ENCODE measurements at regions not wholly inside any gene's neighbourhood (a gene's known extent, or its start where the extent isn't known, plus 50 kb on each side); places are given as distances from the start of the nearest gene placed in this dataset.

DNA sequence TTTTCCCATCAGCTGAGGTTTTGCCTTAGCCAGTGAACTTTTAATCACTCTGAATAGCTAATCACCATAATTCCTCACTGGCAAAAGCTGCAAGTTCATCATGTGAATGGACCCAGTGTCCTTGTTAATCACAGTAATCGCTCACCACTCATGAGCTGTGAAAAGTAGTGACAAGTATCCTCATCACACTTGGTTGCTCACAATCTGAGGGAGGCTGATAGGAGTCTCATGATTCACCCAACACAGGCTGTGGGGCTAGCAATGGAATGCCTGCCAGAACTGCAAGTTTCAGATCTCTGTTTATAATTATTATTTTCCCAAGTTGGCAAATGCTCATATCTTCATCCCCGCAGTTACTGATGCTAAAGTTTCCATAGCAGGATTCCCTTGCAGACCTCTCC, 467.2 kb downstream of the KIF4B start:
- no peak overlapping the region for H3K27ac Mint-ChIP-seq
- no peak overlapping the region for H3K4me3 Mint-ChIP-seq
- H3K4me1 Mint-ChIP-seq = no peaks in the 10 kb centered on the region
- no peak for ATAC-seq
- H3K9me3 Mint-ChIP-seq = no peaks in the 10 kb centered on the region
- no peaks in the 10 kb centered on the region for H3K36me3 Mint-ChIP-seq (ENCODE audit: low read depth)
- no peak for DNase-seq
- H3K27me3 Mint-ChIP-seq = no peaks in the 10 kb centered on the region

DNA sequence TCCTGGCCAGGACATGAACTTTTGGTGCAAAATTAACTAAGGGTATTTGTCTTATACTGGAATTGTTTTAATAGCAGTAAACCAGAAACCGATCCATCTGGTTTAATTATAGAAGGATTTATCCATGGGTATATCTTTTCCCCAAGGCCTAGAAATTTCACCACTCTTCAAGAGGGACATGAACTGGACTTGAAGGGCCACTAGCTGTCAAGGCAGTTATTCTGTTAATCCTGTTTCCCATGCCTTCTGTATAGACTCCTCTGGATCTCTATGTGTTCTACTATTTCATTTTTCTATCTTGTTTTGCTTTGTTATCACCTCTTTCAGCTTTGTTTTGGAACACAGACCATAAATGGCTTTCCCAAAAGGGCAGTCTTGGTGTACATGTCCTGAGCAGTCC, 467.6 kb downstream of the KIF4B start:
- no peaks in the 10 kb centered on the region for H3K36me3 Mint-ChIP-seq (ENCODE audit: low read depth)
- no peaks in the 10 kb centered on the region for H3K9me3 Mint-ChIP-seq
- H3K4me1 Mint-ChIP-seq = no peaks in the 10 kb centered on the region
- no peak overlapping the region for H3K4me3 Mint-ChIP-seq
- no peaks in the 10 kb centered on the region for H3K27me3 Mint-ChIP-seq
- no peak overlapping the region for H3K27ac Mint-ChIP-seq
- DNase-seq = no peak
- ATAC-seq = no peak

DNA sequence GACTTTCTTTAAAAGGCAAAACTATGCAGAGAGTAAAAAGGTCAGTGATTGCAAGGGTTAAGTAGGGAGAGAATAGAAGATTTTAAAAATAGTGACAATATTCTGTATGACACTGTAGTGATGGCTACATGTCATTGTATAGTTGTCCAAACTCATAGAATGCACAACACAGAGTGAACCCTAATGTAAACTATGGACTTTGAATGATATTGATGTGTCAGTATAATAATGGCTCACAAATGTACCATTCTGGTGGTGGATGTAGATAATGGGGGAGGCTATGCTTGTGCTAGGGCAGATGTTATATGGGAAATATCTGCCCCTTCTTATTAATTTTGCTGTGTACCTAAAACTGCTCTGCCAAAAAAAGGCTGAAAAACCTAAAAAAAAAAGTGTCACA, 468.9 kb downstream of the KIF4B start:
- H3K9me3 Mint-ChIP-seq = no peaks in the 10 kb centered on the region
- no peak for DNase-seq
- no peaks in the 10 kb centered on the region for H3K4me1 Mint-ChIP-seq
- ATAC-seq = no peak
- no peaks in the 10 kb centered on the region for H3K36me3 Mint-ChIP-seq (ENCODE audit: low read depth)
- H3K27ac Mint-ChIP-seq = no peak overlapping the region
- no peaks in the 10 kb centered on the region for H3K27me3 Mint-ChIP-seq
- no peak overlapping the region for H3K4me3 Mint-ChIP-seq

DNA sequence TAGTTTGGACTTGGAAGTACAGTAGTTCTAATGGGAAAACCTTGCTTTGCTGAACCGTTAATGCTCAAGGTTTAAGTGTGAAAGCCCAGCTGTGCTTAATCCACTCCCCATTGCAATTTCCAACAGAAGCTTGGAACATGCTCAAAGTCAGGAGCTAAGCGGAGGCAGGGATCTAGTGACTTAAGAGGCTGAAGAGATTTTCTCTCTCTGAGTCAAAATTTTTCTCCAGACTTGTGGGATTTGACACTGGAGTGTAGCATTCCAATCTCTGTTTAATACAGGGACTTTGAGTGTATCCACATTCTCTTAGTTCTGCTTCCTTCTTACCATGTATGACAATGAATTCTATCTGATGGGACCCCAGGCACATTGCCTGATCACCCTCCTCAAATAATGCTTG, 471.8 kb downstream of the KIF4B start:
- peaks cover 5% of the 10 kb centered on the region for H3K9me3 Mint-ChIP-seq
- H3K4me3 Mint-ChIP-seq = no peak overlapping the region
- ATAC-seq = no peak
- no peaks in the 10 kb centered on the region for H3K27me3 Mint-ChIP-seq
- H3K4me1 Mint-ChIP-seq = no peaks in the 10 kb centered on the region
- no peak for DNase-seq
- no peak overlapping the region for H3K27ac Mint-ChIP-seq
- no peaks in the 10 kb centered on the region for H3K36me3 Mint-ChIP-seq (ENCODE audit: low read depth)

DNA sequence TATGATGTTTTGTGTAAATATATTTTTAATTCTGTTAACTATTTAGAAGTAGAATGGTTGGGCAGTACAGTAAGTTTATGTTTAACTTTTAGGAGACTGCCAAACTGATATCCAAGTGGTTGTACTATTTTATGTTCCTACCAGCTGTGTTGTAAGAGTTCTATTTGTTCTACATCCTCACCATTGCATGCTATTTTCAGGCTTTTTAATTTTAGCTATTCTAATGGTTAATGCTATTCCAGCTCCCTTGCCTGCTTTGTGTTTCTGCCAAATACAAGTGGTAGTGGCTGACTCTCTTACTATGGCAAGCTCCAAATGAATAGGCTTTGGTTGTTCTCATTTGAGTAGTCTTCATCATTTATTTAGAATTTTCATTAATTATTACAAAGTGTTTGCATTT, 476.4 kb downstream of the KIF4B start:
- Mint-ChIP-seq H3K36me3 (ENCODE audit: low read depth) (no peaks in the 10 kb centered on the region), H3K27me3 (no peaks in the 10 kb centered on the region), H3K9me3 (peaks cover 5% of the 10 kb centered on the region), H3K4me3 (no peak overlapping the region), H3K4me1 (no peaks in the 10 kb centered on the region), H3K27ac (no peak overlapping the region)
- ATAC-seq (no peak), DNase-seq (no peak)

DNA sequence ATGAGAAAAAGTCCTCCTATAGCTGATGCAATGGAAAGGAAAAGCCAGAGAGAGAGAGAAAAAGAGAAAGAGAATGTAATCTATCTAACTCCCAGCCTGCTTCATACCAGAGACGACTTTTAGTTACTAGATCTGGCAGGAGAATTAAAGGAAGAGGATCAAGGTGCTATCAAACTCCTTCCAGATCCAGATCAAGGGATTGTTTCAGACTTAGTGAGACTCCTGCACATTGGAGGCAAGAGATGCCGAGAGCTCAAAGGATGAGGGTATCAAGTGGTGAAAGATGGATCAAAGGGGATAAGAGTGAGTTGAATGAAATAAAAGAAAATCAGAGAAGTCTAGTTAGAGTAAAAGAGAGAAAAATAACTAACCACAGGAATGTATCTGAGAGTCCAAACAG, 478.6 kb downstream of the KIF4B start:
- DNase-seq (no peak), ATAC-seq (no peak)
- Mint-ChIP-seq H3K27me3 (peaks cover 3% of the 10 kb centered on the region), H3K4me3 (no peak overlapping the region), H3K4me1 (no peaks in the 10 kb centered on the region), H3K27ac (no peak overlapping the region), H3K36me3 (ENCODE audit: low read depth) (no peaks in the 10 kb centered on the region), H3K9me3 (peaks cover 5% of the 10 kb centered on the region)

DNA sequence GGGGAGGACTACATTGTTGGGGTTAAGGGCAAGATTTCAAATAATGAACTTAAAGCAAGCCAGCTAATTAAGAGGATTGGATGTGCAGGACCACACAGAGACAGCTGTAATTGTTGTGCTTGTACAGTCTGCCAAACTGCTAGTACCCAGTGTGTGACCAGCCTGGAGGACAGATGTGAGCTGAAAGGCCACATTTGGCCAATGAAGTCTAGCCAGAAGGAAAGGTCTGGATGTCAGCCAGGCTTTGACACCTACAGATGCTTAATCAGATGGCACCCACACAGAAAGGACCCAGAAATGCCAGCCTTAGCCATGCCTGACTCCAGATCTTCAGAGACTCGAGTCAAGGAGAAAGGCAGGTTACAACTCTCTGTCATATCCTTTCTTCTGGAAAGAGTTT, 491.1 kb downstream of the KIF4B start:
- Mint-ChIP-seq H3K9me3 (no peaks in the 10 kb centered on the region), H3K27ac (no peak overlapping the region), H3K4me1 (no peaks in the 10 kb centered on the region), H3K36me3 (ENCODE audit: low read depth) (no peaks in the 10 kb centered on the region), H3K4me3 (no peak overlapping the region), H3K27me3 (peaks cover 2% of the 10 kb centered on the region)
- DNase-seq (no peak), ATAC-seq (no peak)

DNA sequence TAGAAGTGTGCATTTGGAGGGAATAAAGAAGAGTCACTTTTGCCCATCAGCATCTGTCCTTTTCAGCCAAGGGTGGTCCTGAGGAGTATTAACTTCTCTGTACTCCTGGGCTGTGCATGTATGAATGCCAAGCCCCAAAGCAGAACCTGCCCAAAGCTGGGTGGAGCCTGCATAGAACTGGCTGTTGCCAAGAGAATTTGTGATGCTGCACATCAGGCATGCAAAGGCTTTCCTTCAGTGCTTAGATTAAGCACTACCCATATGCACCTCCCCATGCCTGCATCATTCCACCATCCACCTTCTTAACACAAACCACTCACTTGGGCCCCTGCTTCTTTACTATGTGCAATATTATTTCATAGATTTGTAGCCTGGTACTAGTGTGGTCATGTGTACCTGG, 493.8 kb downstream of the KIF4B start:
- Mint-ChIP-seq H3K4me1 (no peaks in the 10 kb centered on the region), H3K9me3 (no peaks in the 10 kb centered on the region), H3K27me3 (no peaks in the 10 kb centered on the region), H3K4me3 (no peak overlapping the region), H3K27ac (no peak overlapping the region), H3K36me3 (ENCODE audit: low read depth) (no peaks in the 10 kb centered on the region)
- ATAC-seq (no peak), DNase-seq (no peak)

DNA sequence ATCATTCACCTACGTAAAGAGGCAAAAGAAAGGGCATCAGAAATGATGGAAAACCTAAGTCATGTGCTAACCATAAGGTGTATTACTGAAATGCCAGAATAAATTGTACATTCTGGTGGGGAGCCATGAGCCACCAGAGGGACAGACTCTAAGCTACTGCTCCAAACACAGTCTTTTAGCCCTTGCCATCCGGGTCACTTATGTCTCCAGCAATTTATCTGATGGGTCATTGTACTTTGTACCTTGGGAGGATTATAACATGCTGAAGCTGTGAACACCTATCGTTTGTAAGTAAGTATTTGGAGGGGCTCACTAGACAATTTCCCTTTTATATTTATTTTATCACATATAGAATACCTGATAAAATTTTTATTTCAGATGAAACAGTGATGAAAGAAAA, 495.1 kb downstream of the KIF4B start:
- H3K4me1 Mint-ChIP-seq = no peaks in the 10 kb centered on the region
- no peak overlapping the region for H3K4me3 Mint-ChIP-seq
- no peak overlapping the region for H3K27ac Mint-ChIP-seq
- no peaks in the 10 kb centered on the region for H3K9me3 Mint-ChIP-seq
- DNase-seq (no peak), ATAC-seq (no peak)
- H3K27me3 Mint-ChIP-seq = no peaks in the 10 kb centered on the region
- no peaks in the 10 kb centered on the region for H3K36me3 Mint-ChIP-seq (ENCODE audit: low read depth)

DNA sequence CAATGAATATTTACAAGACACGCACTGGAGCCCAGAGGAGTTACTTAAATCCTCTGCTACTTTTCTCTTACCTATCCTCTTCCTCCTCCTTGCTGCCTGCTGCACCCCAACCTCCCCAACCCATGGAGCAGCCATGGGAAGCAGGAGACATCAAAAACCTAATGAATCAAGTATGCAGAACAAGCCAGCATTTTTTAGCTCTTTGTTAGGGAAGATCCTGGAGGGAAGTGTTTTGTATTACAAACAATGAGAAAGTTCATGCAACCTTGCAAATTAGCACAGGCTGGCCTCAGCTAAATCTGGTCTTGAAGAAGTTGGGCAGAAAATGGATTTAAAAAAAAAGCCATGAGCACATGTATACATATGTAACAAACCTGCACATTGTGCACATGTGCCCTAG, 498.8 kb downstream of the KIF4B start:
- H3K27ac Mint-ChIP-seq = no peak overlapping the region

DNA sequence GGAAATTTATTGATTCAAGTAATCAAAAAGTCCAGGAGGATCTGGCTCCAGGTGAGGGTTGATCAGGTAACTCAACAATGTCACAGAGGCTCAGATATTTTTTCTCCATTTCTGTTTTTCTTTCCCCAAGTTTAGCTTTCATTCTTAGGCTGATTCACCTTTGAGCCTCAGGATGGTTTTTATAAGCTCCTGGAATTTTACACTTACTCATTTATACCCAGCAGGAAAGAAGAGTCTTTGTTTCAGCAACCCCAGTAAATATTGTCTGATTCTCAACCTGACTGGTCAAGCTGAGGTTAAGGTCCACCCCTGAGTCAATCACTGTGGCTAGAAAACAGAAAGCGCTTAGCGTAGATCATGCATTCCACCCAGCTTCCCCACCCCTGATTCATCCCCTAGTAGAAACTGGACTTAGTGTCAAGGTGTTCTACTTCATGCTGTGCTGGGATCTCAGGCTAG, 500.6 kb downstream of the KIF4B start:
- no peaks in the 10 kb centered on the region for H3K9me3 Mint-ChIP-seq
- H3K27me3 Mint-ChIP-seq = peaks cover 4% of the 10 kb centered on the region
- ATAC-seq (no peak), DNase-seq (no peak)
- H3K36me3 Mint-ChIP-seq (ENCODE audit: low read depth) = no peaks in the 10 kb centered on the region
- no peak overlapping the region for H3K27ac Mint-ChIP-seq
- H3K4me3 Mint-ChIP-seq = no peak overlapping the region
- no peaks in the 10 kb centered on the region for H3K4me1 Mint-ChIP-seq

More for the DNA sequence above, 498.8 kb downstream of the KIF4B start:
- DNase-seq = no peak
- H3K9me3 Mint-ChIP-seq = no peaks in the 10 kb centered on the region
- no peak for ATAC-seq
- no peaks in the 10 kb centered on the region for H3K27me3 Mint-ChIP-seq
- no peaks in the 10 kb centered on the region for H3K36me3 Mint-ChIP-seq (ENCODE audit: low read depth)
- H3K4me3 Mint-ChIP-seq = no peak overlapping the region
- H3K4me1 Mint-ChIP-seq = no peaks in the 10 kb centered on the region

DNA sequence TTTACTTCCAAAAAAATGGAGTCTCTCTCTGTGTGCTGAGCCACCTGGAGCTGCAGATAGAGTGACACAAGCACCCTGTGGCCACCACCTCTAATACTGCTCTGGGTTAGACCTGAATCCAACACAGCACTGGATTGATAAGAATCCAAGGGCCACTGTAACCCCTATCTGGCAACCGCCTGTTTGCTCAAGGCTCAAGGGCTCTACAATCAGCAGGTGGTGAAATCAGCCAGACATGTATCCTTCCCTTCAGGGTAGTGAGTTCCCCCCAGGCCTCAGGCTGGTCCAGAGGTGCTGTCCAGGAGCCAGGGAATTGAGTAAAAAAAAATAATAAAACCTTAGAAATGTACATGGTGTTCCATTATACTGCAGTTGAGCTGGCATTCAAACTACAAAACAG, 509.0 kb downstream of the KIF4B start:
- no peak for DNase-seq
- Mint-ChIP-seq H3K27ac (no peak overlapping the region), H3K9me3 (no peaks in the 10 kb centered on the region), H3K4me1 (no peaks in the 10 kb centered on the region), H3K4me3 (no peak overlapping the region), H3K36me3 (ENCODE audit: low read depth) (no peaks in the 10 kb centered on the region), H3K27me3 (peaks cover 4% of the 10 kb centered on the region)
- ATAC-seq = no peak

DNA sequence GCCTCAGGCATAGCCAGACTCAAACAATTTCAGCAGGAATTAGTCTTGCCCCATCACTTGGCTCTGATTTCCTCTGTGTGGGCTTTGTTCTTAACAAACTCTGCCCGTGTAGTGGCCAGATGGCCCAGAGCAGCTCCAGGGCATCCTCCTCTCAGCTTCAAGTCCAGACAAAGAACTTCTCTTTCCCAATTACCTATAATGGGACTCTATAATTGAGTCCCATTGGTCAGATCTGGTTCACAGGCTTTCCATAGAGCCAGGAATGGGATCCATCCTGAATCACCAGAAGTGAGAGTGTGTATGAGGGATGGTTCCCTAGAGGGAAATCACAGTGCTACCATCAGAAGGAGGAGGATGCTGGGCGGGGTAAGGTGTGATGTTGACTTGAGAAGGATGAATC, 515.8 kb downstream of the KIF4B start:
- Mint-ChIP-seq H3K27me3 (no peaks in the 10 kb centered on the region), H3K4me1 (no peaks in the 10 kb centered on the region), H3K9me3 (peaks cover 3% of the 10 kb centered on the region), H3K36me3 (ENCODE audit: low read depth) (no peaks in the 10 kb centered on the region), H3K4me3 (no peak overlapping the region), H3K27ac (no peak overlapping the region)
- DNase-seq = no peak
- ATAC-seq = no peak

DNA sequence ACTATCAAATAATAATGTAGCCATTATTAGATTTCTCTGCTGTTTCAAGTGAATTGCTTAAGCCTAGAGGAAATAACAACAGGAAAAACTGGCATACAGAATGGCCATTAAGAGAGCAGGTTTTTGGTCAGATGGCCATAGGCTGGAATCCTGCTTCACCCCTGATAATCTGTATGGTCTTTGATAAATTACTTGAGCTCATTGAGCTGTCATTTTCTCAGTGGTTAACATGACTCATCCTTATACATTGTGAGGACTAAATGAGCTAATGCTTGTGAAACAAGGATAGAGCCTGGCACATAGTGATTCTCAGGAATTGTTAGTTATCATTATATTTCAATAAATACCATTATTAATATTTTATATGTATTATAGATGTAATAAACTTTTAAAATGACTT, 516.5 kb downstream of the KIF4B start:
- ATAC-seq = no peak
- H3K27me3 Mint-ChIP-seq = no peaks in the 10 kb centered on the region
- no peaks in the 10 kb centered on the region for H3K4me1 Mint-ChIP-seq
- H3K9me3 Mint-ChIP-seq = peaks cover 3% of the 10 kb centered on the region
- no peak overlapping the region for H3K4me3 Mint-ChIP-seq
- H3K27ac Mint-ChIP-seq = no peak overlapping the region
- H3K36me3 Mint-ChIP-seq (ENCODE audit: low read depth) = no peaks in the 10 kb centered on the region
- no peak for DNase-seq

DNA sequence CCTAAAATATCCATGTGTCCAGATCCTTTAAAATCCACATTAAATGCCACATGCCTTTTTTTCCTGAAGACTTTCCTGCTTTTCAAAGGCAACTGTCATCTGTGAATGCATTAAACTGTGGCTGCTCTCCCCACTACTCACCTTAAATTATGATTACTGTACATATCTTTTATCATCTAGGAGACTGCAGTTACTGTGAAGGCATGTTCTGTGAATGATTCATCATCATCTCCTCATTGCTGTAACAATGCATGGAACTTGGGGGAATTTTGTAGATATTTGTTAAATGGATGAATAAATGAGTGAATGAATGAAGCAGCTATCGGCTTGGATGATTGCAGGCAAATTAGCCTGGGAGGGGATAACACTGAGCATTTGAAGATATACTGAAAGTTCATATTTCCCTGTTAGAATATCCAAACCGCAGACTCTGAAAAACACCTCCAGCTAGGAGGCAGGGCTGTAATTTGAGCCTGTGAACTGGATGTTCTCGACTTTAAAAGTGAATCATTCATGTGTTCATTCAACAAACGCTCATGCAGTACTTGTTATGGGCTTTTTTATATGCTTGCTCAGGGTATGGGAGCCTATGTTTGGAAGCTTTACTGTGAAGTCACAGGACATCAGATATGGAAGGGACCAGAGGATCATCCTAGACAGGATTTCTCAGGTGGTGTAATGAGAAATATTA, 519.2 kb downstream of the KIF4B start:
- Mint-ChIP-seq H3K36me3 (ENCODE audit: low read depth) (no peaks in the 10 kb centered on the region), H3K27ac (no peak overlapping the region), H3K27me3 (peaks cover 6% of the 10 kb centered on the region), H3K9me3 (peaks cover 3% of the 10 kb centered on the region), H3K4me1 (no peaks in the 10 kb centered on the region), H3K4me3 (no peak overlapping the region)
- ATAC-seq (no peak), DNase-seq (no peak)

DNA sequence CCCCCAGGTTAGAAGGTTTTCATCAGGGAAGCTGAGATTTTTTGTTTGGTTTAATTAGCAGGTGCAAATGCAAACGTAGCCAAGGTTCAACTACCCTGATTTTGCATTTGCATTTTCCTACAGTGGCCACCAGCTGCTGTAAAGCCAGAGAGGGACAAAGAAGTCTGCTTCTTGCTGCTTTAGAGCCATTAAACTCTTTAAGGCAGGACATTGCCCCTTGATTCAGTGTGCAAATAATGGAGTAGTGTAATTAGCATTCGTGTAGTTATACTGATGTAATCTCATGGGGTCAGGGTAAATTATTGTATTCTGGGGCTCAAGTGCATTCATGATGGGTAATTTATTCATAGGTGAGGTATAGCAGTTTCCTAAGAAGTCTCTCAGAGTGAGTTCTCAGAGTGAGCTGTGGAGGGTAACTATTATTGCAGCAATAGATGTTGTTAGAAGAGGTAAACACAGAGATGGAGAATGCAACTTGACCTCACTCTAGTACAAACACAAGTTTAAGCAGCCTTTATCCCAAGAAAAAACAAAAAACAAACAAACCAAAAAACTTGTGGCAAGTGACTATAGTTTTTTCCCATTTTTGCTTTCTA, 526.5 kb downstream of the KIF4B start:
- DNase-seq (no peak), ATAC-seq (no peak)
- Mint-ChIP-seq H3K4me3 (no peak overlapping the region), H3K9me3 (no peaks in the 10 kb centered on the region), H3K27me3 (peaks cover 6% of the 10 kb centered on the region), H3K27ac (no peak overlapping the region), H3K36me3 (ENCODE audit: low read depth) (no peaks in the 10 kb centered on the region), H3K4me1 (no peaks in the 10 kb centered on the region)
